ENCODE measurements at regions not wholly inside any gene's neighbourhood (a gene's known extent, or its start where the extent isn't known, plus 50 kb on each side); places are given as distances from the start of the nearest gene placed in this dataset.

GRCh38 chr12:61072717-61073116 lies 1187.5 kb upstream of the USP15 start:
- no peak overlapping the region for H3K4me3 ChIP-seq (ENCODE audit: low read length)
- H3K27me3 ChIP-seq (ENCODE audit: control insufficient read depth, insufficient read depth, low read length), result no peaks in the 10 kb centered on the region

GRCh38 chr12:61095111-61095510 lies 1165.1 kb upstream of the USP15 start:
- Histone ChIP-seq H3K4me1 (ENCODE audit: control insufficient read depth, insufficient read depth, low read length) (no peaks in the 10 kb centered on the region), H3K9me3 (replicated peaks; ENCODE audit: low read length) (peaks cover 7% of the 10 kb centered on the region), H3K36me3 (ENCODE audit: insufficient read depth, low read length) (no peaks in the 10 kb centered on the region), H3K4me2 (ENCODE audit: low read length) (no peak overlapping the region), H3K9ac (ENCODE audit: low read depth, low read length) (no peak overlapping the region), H3K4me3 (ENCODE audit: low read length) (no peak overlapping the region), H3K27me3 (ENCODE audit: control insufficient read depth, insufficient read depth, low read length) (no peaks in the 10 kb centered on the region)

More at GRCh38 chr12:61072717-61073116, 1187.5 kb upstream of the USP15 start:
- Histone ChIP-seq H3K9me3 (replicated peaks; ENCODE audit: low read length) (no peaks in the 10 kb centered on the region), H3K4me2 (ENCODE audit: low read length) (no peak overlapping the region), H3K9ac (ENCODE audit: low read depth, low read length) (no peak overlapping the region), H3K4me1 (ENCODE audit: control insufficient read depth, insufficient read depth, low read length) (no peaks in the 10 kb centered on the region), H3K36me3 (ENCODE audit: insufficient read depth, low read length) (no peaks in the 10 kb centered on the region)

- H3K4me3 ChIP-seq (ENCODE audit: low read length), result no peak overlapping the region
- H3K4me2 ChIP-seq (ENCODE audit: low read length), result no peak overlapping the region
- H3K9ac ChIP-seq (ENCODE audit: low read depth, low read length), result no peak overlapping the region
- H3K36me3 ChIP-seq (ENCODE audit: insufficient read depth, low read length), result no peaks in the 10 kb centered on the region
- H3K27me3 ChIP-seq (ENCODE audit: control insufficient read depth, insufficient read depth, low read length), result no peaks in the 10 kb centered on the region
- H3K9me3 ChIP-seq (replicated peaks; ENCODE audit: low read length), result peaks cover 9% of the 10 kb centered on the region
- no peaks in the 10 kb centered on the region for H3K4me1 ChIP-seq (ENCODE audit: control insufficient read depth, insufficient read depth, low read length)
These were observed 1162.1 kb upstream of the USP15 start for GRCh38 chr12:61098031-61098580.

- Histone ChIP-seq H3K4me3 (ENCODE audit: low read length) (no peak overlapping the region), H3K4me2 (ENCODE audit: low read length) (no peak overlapping the region)
These were observed 1153.1 kb upstream of the USP15 start for GRCh38 chr12:61107118-61107517.

GRCh38 chr12:61111218-61111617 lies 1149.0 kb upstream of the USP15 start:
- Histone ChIP-seq H3K27me3 (ENCODE audit: control insufficient read depth, insufficient read depth, low read length) (no peaks in the 10 kb centered on the region), H3K4me3 (ENCODE audit: low read length) (no peak overlapping the region), H3K4me1 (ENCODE audit: control insufficient read depth, insufficient read depth, low read length) (no peaks in the 10 kb centered on the region), H3K36me3 (ENCODE audit: insufficient read depth, low read length) (no peaks in the 10 kb centered on the region), H3K9ac (ENCODE audit: low read depth, low read length) (no peak overlapping the region), H3K9me3 (replicated peaks; ENCODE audit: low read length) (peaks cover 3% of the 10 kb centered on the region), H3K4me2 (ENCODE audit: low read length) (no peak overlapping the region)

More at GRCh38 chr12:61107118-61107517, 1153.1 kb upstream of the USP15 start:
- Histone ChIP-seq H3K4me1 (ENCODE audit: control insufficient read depth, insufficient read depth, low read length) (no peaks in the 10 kb centered on the region), H3K9me3 (replicated peaks; ENCODE audit: low read length) (no peaks in the 10 kb centered on the region), H3K27me3 (ENCODE audit: control insufficient read depth, insufficient read depth, low read length) (no peaks in the 10 kb centered on the region), H3K36me3 (ENCODE audit: insufficient read depth, low read length) (no peaks in the 10 kb centered on the region), H3K9ac (ENCODE audit: low read depth, low read length) (no peak overlapping the region)

- Histone ChIP-seq H3K9ac (ENCODE audit: low read depth, low read length) (no peak overlapping the region), H3K9me3 (replicated peaks; ENCODE audit: low read length) (no peaks in the 10 kb centered on the region), H3K4me3 (ENCODE audit: low read length) (no peak overlapping the region), H3K36me3 (ENCODE audit: insufficient read depth, low read length) (no peaks in the 10 kb centered on the region), H3K4me1 (ENCODE audit: control insufficient read depth, insufficient read depth, low read length) (no peaks in the 10 kb centered on the region), H3K4me2 (ENCODE audit: low read length) (no peak overlapping the region), H3K27me3 (ENCODE audit: control insufficient read depth, insufficient read depth, low read length) (no peaks in the 10 kb centered on the region)
These were observed 1122.4 kb upstream of the USP15 start for GRCh38 chr12:61137677-61138414.

GRCh38 chr12:61138415-61138759 lies 1121.8 kb upstream of the USP15 start:
- Histone ChIP-seq H3K4me1 (ENCODE audit: control insufficient read depth, insufficient read depth, low read length) (no peaks in the 10 kb centered on the region), H3K9me3 (replicated peaks; ENCODE audit: low read length) (no peaks in the 10 kb centered on the region), H3K36me3 (ENCODE audit: insufficient read depth, low read length) (no peaks in the 10 kb centered on the region), H3K4me3 (ENCODE audit: low read length) (no peak overlapping the region), H3K4me2 (ENCODE audit: low read length) (no peak overlapping the region), H3K9ac (ENCODE audit: low read depth, low read length) (no peak overlapping the region), H3K27me3 (ENCODE audit: control insufficient read depth, insufficient read depth, low read length) (no peaks in the 10 kb centered on the region)

- Histone ChIP-seq H3K9ac (ENCODE audit: low read depth, low read length) (no peak overlapping the region), H3K4me2 (ENCODE audit: low read length) (no peak overlapping the region), H3K27me3 (ENCODE audit: control insufficient read depth, insufficient read depth, low read length) (no peaks in the 10 kb centered on the region), H3K9me3 (replicated peaks; ENCODE audit: low read length) (no peaks in the 10 kb centered on the region), H3K4me3 (ENCODE audit: low read length) (no peak overlapping the region), H3K4me1 (ENCODE audit: control insufficient read depth, insufficient read depth, low read length) (no peaks in the 10 kb centered on the region), H3K36me3 (ENCODE audit: insufficient read depth, low read length) (no peaks in the 10 kb centered on the region)
These were observed 1098.2 kb upstream of the USP15 start for GRCh38 chr12:61161961-61162360.

- H3K36me3 ChIP-seq (ENCODE audit: insufficient read depth, low read length), result no peaks in the 10 kb centered on the region
These were observed 1071.2 kb upstream of the USP15 start for GRCh38 chr12:61188801-61189595.

GRCh38 chr12:61213646-61214045 lies 1046.6 kb upstream of the USP15 start:
- no peaks in the 10 kb centered on the region for H3K27me3 ChIP-seq (ENCODE audit: control insufficient read depth, insufficient read depth, low read length)

More at GRCh38 chr12:61188801-61189595, 1071.2 kb upstream of the USP15 start:
- H3K9ac ChIP-seq (ENCODE audit: low read depth, low read length), result no peak overlapping the region
- H3K4me1 ChIP-seq (ENCODE audit: control insufficient read depth, insufficient read depth, low read length), result no peaks in the 10 kb centered on the region
- no peak overlapping the region for H3K4me2 ChIP-seq (ENCODE audit: low read length)
- H3K9me3 ChIP-seq (replicated peaks; ENCODE audit: low read length), result no peaks in the 10 kb centered on the region
- no peak overlapping the region for H3K4me3 ChIP-seq (ENCODE audit: low read length)
- no peaks in the 10 kb centered on the region for H3K27me3 ChIP-seq (ENCODE audit: control insufficient read depth, insufficient read depth, low read length)

GRCh38 chr12:61220337-61220736 lies 1039.9 kb upstream of the USP15 start:
- Histone ChIP-seq H3K36me3 (ENCODE audit: insufficient read depth, low read length) (no peaks in the 10 kb centered on the region), H3K9me3 (replicated peaks; ENCODE audit: low read length) (peaks cover 12% of the 10 kb centered on the region), H3K27me3 (ENCODE audit: control insufficient read depth, insufficient read depth, low read length) (no peaks in the 10 kb centered on the region), H3K4me2 (ENCODE audit: low read length) (no peak overlapping the region), H3K4me1 (ENCODE audit: control insufficient read depth, insufficient read depth, low read length) (no peaks in the 10 kb centered on the region), H3K4me3 (ENCODE audit: low read length) (no peak overlapping the region), H3K9ac (ENCODE audit: low read depth, low read length) (no peak overlapping the region)

More at GRCh38 chr12:61213646-61214045, 1046.6 kb upstream of the USP15 start:
- Histone ChIP-seq H3K9me3 (replicated peaks; ENCODE audit: low read length) (peaks cover 10% of the 10 kb centered on the region), H3K4me3 (ENCODE audit: low read length) (no peak overlapping the region), H3K36me3 (ENCODE audit: insufficient read depth, low read length) (no peaks in the 10 kb centered on the region), H3K4me1 (ENCODE audit: control insufficient read depth, insufficient read depth, low read length) (no peaks in the 10 kb centered on the region), H3K9ac (ENCODE audit: low read depth, low read length) (no peak overlapping the region), H3K4me2 (ENCODE audit: low read length) (no peak overlapping the region)
